GM12878 (cell line): ENCODE measurements at regions not wholly inside any gene's neighbourhood (a gene's known extent, or its start where the extent isn't known, plus 50 kb on each side); places are given as distances from the start of the nearest gene placed in this dataset.

ENCODE experiments used
- ATAC-seq: fragments of 200-7000 bp; cut with Tn5 transposase; 3 replicates; pipeline ENCODE4 v1.9.1; 2020; ENCODE audit warnings: mild to moderate bottlenecking, moderate library complexity
- BruUV-seq: library from RNA; stranded (reverse); fragments of 400-500 nt; replicated peaks from 2 replicates; lab custom pipeline; 2021; lab: Mats Ljungman, UMichigan
- CTCF ChIA-PET: fragments of 300-600 bp; sonication (Branson Sonifier 250); formaldehyde crosslinking; extraction: SDS; loops from one replicate; lab custom pipeline; 2021; ENCODE audit warnings: inconsistent platforms; lab: Yijun Ruan, JAX
- POLR2A ChIA-PET: fragments of 350-600 bp; formaldehyde crosslinking; extraction: SDS; loops from one replicate; lab custom pipeline; 2021; ENCODE audit warnings: inconsistent platforms; lab: Charles Lee
- RAD21 ChIA-PET: fragments of 300-600 bp; sonication (Branson Sonifier 250); formaldehyde crosslinking; loops from one replicate; lab custom pipeline; 2023; ENCODE audit warnings: antibody characterized with exemption; ENCODE audit not compliant: unreplicated experiment; lab: Charles Lee
- SMC1A ChIA-PET: fragments of 300-600 bp; sonication (Branson Sonifier 250); formaldehyde crosslinking; loops from one replicate; lab custom pipeline; 2023; ENCODE audit not compliant: unreplicated experiment, uncharacterized antibody; lab: Charles Lee
- DNase-seq: peaks from one replicate; pipeline ENCODE4 v3.0.0-alpha.2; 2011; ENCODE audit warnings: low read depth, low spot score
- FAIRE-seq: peaks from 3 replicates; lab custom pipeline; 2011; peaks lifted over from hg19 to GRCh38; lab: Jason Lieb, UNC
- H2AFZ ChIP-seq: 2 replicates; pipeline ENCODE4 v1.6.0; 2011; ENCODE audit warnings: low read depth, low read length, control low read depth; ENCODE audit not compliant: control insufficient read depth
- H3K27ac ChIP-seq: 2 replicates; pipeline ENCODE4 v1.5.1; 2011; ENCODE audit warnings: control low read depth; ENCODE audit not compliant: control insufficient read depth, insufficient read depth
- H3K27me3 ChIP-seq, 2 experiments: replicated peaks in 1 of 2; 2 replicates each; pipeline versions ENCODE4 v1.6.0 to v1.6.1; 2011; ENCODE audit warnings: low read length in 1 of 2; ENCODE audit not compliant: control insufficient read depth in 2 of 2, insufficient read depth in 2 of 2
- H3K36me3 ChIP-seq, 2 experiments: 2 replicates each; pipeline ENCODE4 v1.5.1; 2011; ENCODE audit warnings: low read length in 1 of 2; ENCODE audit not compliant: control insufficient read depth in 2 of 2, insufficient read depth in 2 of 2
- H3K4me1 ChIP-seq: 2 replicates; pipeline ENCODE4 v1.6.1; 2011; ENCODE audit warnings: mild to moderate bottlenecking, low read length, moderate library complexity, mixed read lengths; ENCODE audit not compliant: control insufficient read depth, insufficient read depth
- H3K4me2 ChIP-seq: 2 replicates; pipeline ENCODE4 v1.6.0; 2011; ENCODE audit warnings: control low read depth; ENCODE audit not compliant: control insufficient read depth, insufficient read depth
- H3K4me3 ChIP-seq: fragments of 200-600 bp; sonication (generic); 2 replicates; pipeline ENCODE4 v1.5.1; 2016
- H3K79me2 ChIP-seq: 2 replicates; pipeline ENCODE4 v1.6.0; 2011; ENCODE audit warnings: low read length; ENCODE audit not compliant: control insufficient read depth, insufficient read depth
- H3K9ac ChIP-seq: 2 replicates; pipeline ENCODE4 v1.8.0; 2011; ENCODE audit warnings: low read length, control low read depth, mixed read lengths; ENCODE audit not compliant: control insufficient read depth, insufficient read depth
- H3K9me3 ChIP-seq: replicated peaks from 3 replicates; pipeline ENCODE4 v1.5.1; 2011; ENCODE audit warnings: mild to moderate bottlenecking, low read length; ENCODE audit not compliant: control insufficient read depth, insufficient read depth
- H4K20me1 ChIP-seq: 2 replicates; pipeline ENCODE4 v1.6.0; 2011; ENCODE audit not compliant: control insufficient read depth, insufficient read depth
- BCL11A ChIP-seq: IDR thresholded peaks from 2 replicates; pipeline ENCODE4 v1.6.1; 2011; ENCODE audit warnings: low read depth, low read length
- CREM ChIP-seq: IDR thresholded peaks from 2 replicates; pipeline ENCODE4 v1.6.1; 2014; ENCODE audit warnings: antibody characterized with exemption, low read depth
- DPF2 ChIP-seq: fragments of 450-650 bp; IDR thresholded peaks from 2 replicates; pipeline ENCODE4 v1.6.1; 2017; ENCODE audit warnings: mild to moderate bottlenecking
- EZH2 ChIP-seq: IDR thresholded peaks from 2 replicates; pipeline ENCODE4 v1.6.1; 2012; ENCODE audit warnings: low read depth, mild to moderate bottlenecking, control low read depth, inconsistent platforms, low read length, borderline replicate concordance; ENCODE audit not compliant: control insufficient read depth
- IKZF2 ChIP-seq, 2 experiments: fragments of 450-650 bp; IDR thresholded peaks; 2 replicates each; pipeline ENCODE4 v1.6.1; 2017; ENCODE audit warnings: mild to moderate bottlenecking in 2 of 2, moderate library complexity in 2 of 2
- IRF4 ChIP-seq: IDR thresholded peaks from 2 replicates; pipeline ENCODE4 v1.6.1; 2011; ENCODE audit warnings: low read depth, low read length
- JUND ChIP-seq: IDR thresholded peaks from 2 replicates; pipeline ENCODE4 v1.6.1; 2012; ENCODE audit warnings: low read depth, mild to moderate bottlenecking, low read length, improper control_type of control experiment, moderate library complexity
- MEF2A ChIP-seq: IDR thresholded peaks from 2 replicates; pipeline ENCODE4 v1.6.1; 2011; ENCODE audit warnings: low read depth, mild to moderate bottlenecking, low read length, moderate library complexity; ENCODE audit not compliant: insufficient read depth
- NFXL1 ChIP-seq: fragments of 450-650 bp; IDR thresholded peaks from 2 replicates; pipeline ENCODE4 v1.6.1; 2017; ENCODE audit warnings: antibody characterized with exemption, mild to moderate bottlenecking, borderline replicate concordance
- RELA ChIP-seq: fragments of 450-650 bp; IDR thresholded peaks from 2 replicates; pipeline ENCODE4 v1.8.0; 2014; ENCODE audit warnings: borderline replicate concordance; ENCODE audit not compliant: partially characterized antibody
- SMAD5 ChIP-seq: IDR thresholded peaks from 2 replicates; pipeline ENCODE4 v1.6.1; 2016; ENCODE audit warnings: antibody characterized with exemption, low read depth
- TBL1XR1 ChIP-seq: IDR thresholded peaks from 2 replicates; pipeline ENCODE4 v1.6.1; 2012; ENCODE audit warnings: low read depth, low read length, improper control_type of control experiment
- WRNIP1 ChIP-seq: IDR thresholded peaks from 2 replicates; pipeline ENCODE4 v1.6.1; 2011; ENCODE audit warnings: low read depth, low read length, improper control_type of control experiment, borderline replicate concordance
- YY1 ChIP-seq: IDR thresholded peaks from 2 replicates; pipeline ENCODE4 v1.6.1; 2011; ENCODE audit warnings: low read depth, mild to moderate bottlenecking, low read length
- WGBS: methylation state at CpG from one replicate; pipeline ENCODE4 v1.1.6; 2016; ENCODE audit warnings: low lambda C conversion rate; ENCODE audit not compliant: insufficient replicate concordance, insufficient coverage; ENCODE audit errors: missing lambda C conversion rate; 5-methylcytosine and 5-hydroxymethylcytosine counted together
- in situ Hi-C: fragments of 300-500 bp; cut with MboI; formaldehyde crosslinking; loops from 9 replicates; pipeline ENCODE4 v1.14.3; 2018; ENCODE audit warnings: mixed read lengths
- intact Hi-C: fragments of 100-400 bp; cut with micrococcal nuclease; formaldehyde crosslinking; loops from one replicate; pipeline ENCODE4 v1.14.2; 2022; ENCODE audit not compliant: unreplicated experiment
- TF ChIP-seq, protein P1 (sequence below): IDR thresholded peaks from 2 replicates; pipeline ENCODE4 v1.6.1; 2012; ENCODE audit warnings: mild to moderate bottlenecking, low read depth, low read length
- TF ChIP-seq, protein P2 (sequence below): fragments of 450-650 bp; IDR thresholded peaks from 2 replicates; pipeline ENCODE4 v1.6.1; 2016; ENCODE audit warnings: mild to moderate bottlenecking
- TF ChIP-seq, protein P3 (sequence below): fragments of 450-650 bp; IDR thresholded peaks from 2 replicates; pipeline ENCODE4 v1.6.1; 2017; ENCODE audit warnings: mild to moderate bottlenecking
- TF ChIP-seq, protein P4 (sequence below): fragments of 450-650 bp; IDR thresholded peaks from 2 replicates; pipeline ENCODE4 v1.6.1; 2016; ENCODE audit warnings: mild to moderate bottlenecking

DNA sequence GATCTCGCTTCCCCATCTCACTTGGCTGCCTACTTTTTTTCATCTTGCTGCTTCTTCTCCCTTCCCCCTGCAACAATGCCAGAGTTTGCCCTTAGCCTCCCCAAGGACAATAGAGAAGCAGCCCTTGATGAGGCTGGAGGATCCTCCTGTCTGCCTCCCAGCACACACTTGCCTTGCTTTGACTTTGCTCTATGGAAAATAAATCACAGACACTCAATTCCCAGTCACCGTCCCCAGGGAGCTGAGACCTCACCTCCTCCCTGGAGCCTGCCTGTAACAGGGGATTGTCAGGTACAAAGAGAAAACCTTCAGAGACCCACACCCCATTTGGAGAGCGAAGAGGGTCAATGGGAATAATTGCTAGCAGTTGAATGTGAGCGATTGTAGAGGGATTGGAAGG, 242.1 kb upstream of the ZNF462 start:
- no peaks in the 10 kb centered on the region for H3K27me3 ChIP-seq
- H3K4me2 ChIP-seq, result no peak overlapping the region
- no peak overlapping the region for H2AFZ ChIP-seq
- ATAC-seq (no peak), FAIRE-seq (no peak), DNase-seq (no peak)
- TF ChIP-seq IRF4, result no peak
- no peak for TF ChIP-seq IKZF2 (IDR thresholded peaks at IDR 0.05)
- TF ChIP-seq, protein P1, sequence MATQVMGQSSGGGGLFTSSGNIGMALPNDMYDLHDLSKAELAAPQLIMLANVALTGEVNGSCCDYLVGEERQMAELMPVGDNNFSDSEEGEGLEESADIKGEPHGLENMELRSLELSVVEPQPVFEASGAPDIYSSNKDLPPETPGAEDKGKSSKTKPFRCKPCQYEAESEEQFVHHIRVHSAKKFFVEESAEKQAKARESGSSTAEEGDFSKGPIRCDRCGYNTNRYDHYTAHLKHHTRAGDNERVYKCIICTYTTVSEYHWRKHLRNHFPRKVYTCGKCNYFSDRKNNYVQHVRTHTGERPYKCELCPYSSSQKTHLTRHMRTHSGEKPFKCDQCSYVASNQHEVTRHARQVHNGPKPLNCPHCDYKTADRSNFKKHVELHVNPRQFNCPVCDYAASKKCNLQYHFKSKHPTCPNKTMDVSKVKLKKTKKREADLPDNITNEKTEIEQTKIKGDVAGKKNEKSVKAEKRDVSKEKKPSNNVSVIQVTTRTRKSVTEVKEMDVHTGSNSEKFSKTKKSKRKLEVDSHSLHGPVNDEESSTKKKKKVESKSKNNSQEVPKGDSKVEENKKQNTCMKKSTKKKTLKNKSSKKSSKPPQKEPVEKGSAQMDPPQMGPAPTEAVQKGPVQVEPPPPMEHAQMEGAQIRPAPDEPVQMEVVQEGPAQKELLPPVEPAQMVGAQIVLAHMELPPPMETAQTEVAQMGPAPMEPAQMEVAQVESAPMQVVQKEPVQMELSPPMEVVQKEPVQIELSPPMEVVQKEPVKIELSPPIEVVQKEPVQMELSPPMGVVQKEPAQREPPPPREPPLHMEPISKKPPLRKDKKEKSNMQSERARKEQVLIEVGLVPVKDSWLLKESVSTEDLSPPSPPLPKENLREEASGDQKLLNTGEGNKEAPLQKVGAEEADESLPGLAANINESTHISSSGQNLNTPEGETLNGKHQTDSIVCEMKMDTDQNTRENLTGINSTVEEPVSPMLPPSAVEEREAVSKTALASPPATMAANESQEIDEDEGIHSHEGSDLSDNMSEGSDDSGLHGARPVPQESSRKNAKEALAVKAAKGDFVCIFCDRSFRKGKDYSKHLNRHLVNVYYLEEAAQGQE, result no peak
- no peak for TF ChIP-seq NFXL1
- TF ChIP-seq YY1, result no peak
- no peak for TF ChIP-seq SMAD5
- TF ChIP-seq TBL1XR1, result no peak
- no peak for TF ChIP-seq RELA
- no peak for TF ChIP-seq MEF2A
- TF ChIP-seq JUND, result no peak
- TF ChIP-seq, protein P2, sequence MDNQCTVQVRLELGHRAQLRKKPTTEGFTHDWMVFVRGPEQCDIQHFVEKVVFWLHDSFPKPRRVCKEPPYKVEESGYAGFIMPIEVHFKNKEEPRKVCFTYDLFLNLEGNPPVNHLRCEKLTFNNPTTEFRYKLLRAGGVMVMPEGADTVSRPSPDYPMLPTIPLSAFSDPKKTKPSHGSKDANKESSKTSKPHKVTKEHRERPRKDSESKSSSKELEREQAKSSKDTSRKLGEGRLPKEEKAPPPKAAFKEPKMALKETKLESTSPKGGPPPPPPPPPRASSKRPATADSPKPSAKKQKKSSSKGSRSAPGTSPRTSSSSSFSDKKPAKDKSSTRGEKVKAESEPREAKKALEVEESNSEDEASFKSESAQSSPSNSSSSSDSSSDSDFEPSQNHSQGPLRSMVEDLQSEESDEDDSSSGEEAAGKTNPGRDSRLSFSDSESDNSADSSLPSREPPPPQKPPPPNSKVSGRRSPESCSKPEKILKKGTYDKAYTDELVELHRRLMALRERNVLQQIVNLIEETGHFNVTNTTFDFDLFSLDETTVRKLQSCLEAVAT, result no peak
- TF ChIP-seq EZH2, result no peak
- no peak for TF ChIP-seq BCL11A
- TF ChIP-seq DPF2, result no peak
- no peak for TF ChIP-seq CREM
- TF ChIP-seq, protein P3, sequence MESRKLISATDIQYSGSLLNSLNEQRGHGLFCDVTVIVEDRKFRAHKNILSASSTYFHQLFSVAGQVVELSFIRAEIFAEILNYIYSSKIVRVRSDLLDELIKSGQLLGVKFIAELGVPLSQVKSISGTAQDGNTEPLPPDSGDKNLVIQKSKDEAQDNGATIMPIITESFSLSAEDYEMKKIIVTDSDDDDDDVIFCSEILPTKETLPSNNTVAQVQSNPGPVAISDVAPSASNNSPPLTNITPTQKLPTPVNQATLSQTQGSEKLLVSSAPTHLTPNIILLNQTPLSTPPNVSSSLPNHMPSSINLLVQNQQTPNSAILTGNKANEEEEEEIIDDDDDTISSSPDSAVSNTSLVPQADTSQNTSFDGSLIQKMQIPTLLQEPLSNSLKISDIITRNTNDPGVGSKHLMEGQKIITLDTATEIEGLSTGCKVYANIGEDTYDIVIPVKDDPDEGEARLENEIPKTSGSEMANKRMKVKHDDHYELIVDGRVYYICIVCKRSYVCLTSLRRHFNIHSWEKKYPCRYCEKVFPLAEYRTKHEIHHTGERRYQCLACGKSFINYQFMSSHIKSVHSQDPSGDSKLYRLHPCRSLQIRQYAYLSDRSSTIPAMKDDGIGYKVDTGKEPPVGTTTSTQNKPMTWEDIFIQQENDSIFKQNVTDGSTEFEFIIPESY, result no peak
- TF ChIP-seq, protein P4, sequence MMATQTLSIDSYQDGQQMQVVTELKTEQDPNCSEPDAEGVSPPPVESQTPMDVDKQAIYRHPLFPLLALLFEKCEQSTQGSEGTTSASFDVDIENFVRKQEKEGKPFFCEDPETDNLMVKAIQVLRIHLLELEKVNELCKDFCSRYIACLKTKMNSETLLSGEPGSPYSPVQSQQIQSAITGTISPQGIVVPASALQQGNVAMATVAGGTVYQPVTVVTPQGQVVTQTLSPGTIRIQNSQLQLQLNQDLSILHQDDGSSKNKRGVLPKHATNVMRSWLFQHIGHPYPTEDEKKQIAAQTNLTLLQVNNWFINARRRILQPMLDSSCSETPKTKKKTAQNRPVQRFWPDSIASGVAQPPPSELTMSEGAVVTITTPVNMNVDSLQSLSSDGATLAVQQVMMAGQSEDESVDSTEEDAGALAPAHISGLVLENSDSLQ, result no peak
- no peak for TF ChIP-seq WRNIP1
- CTCF ChIA-PET, result interaction anchor here (0.7 to 1.5 kb wide), 2 partner anchors 10 to 13 kb away, joined by 3 read pairs; no protein-coding TSS in a partner anchor
- no peaks in the 10 kb centered on the region for H3K36me3 ChIP-seq
- 24% methylated on average over 4 of the region's 4 CpGs for WGBS
- H3K4me3 ChIP-seq, result no peak overlapping the region
- in situ Hi-C loops, result no loop called here
- no peaks in the 10 kb centered on the region for H3K4me1 ChIP-seq
- SMC1A ChIA-PET, result no interaction called here
- H3K27ac ChIP-seq, result no peak overlapping the region
- POLR2A ChIA-PET, result no interaction called here
- intact Hi-C loops, result no loop called here
- RAD21 ChIA-PET, result no interaction called here
- BruUV-seq, result no TSS peak
- H3K79me2 ChIP-seq, result no peaks in the 10 kb centered on the region
- no peaks in the 10 kb centered on the region for H3K9me3 ChIP-seq
- H3K9ac ChIP-seq, result no peak overlapping the region
- H4K20me1 ChIP-seq, result no peaks in the 10 kb centered on the region
